ENCODE measurements at regions not wholly inside any gene's neighbourhood (a gene's known extent, or its start where the extent isn't known, plus 50 kb on each side); places are given as distances from the start of the nearest gene placed in this dataset.

GRCh38 chr2:883803-884748 lies 66.6 kb upstream of the SNTG2 start:
- H3K4me1 Mint-ChIP-seq, result peaks cover 2% of the 10 kb centered on the region

GRCh38 chr2:883260-883802 lies 67.3 kb upstream of the SNTG2 start:
- peaks cover 2% of the 10 kb centered on the region for H3K4me1 Mint-ChIP-seq
- no peaks in the 10 kb centered on the region for H3K9me3 Mint-ChIP-seq
- no peak overlapping the region for H3K27ac Mint-ChIP-seq
- H3K27me3 Mint-ChIP-seq, result peaks cover 22% of the 10 kb centered on the region
- no peaks in the 10 kb centered on the region for H3K36me3 Mint-ChIP-seq (ENCODE audit: low read depth)
- DNase-seq (no peak), ATAC-seq (no peak)
- no peak overlapping the region for H3K4me3 Mint-ChIP-seq

More at GRCh38 chr2:883803-884748, 66.6 kb upstream of the SNTG2 start:
- peaks cover 22% of the 10 kb centered on the region for H3K27me3 Mint-ChIP-seq
- no peaks in the 10 kb centered on the region for H3K9me3 Mint-ChIP-seq
- DNase-seq (no peak), ATAC-seq (no peak)
- H3K36me3 Mint-ChIP-seq (ENCODE audit: low read depth), result no peaks in the 10 kb centered on the region
- H3K4me3 Mint-ChIP-seq, result no peak overlapping the region
- no peak overlapping the region for H3K27ac Mint-ChIP-seq

- Mint-ChIP-seq H3K4me1 (peaks cover 2% of the 10 kb centered on the region), H3K27me3 (peaks cover 22% of the 10 kb centered on the region), H3K9me3 (no peaks in the 10 kb centered on the region), H3K4me3 (no peak overlapping the region), H3K36me3 (ENCODE audit: low read depth) (no peaks in the 10 kb centered on the region), H3K27ac (no peak overlapping the region)
- DNase-seq (no peak), ATAC-seq (peak; percentile 80)
These were observed 69.3 kb upstream of the SNTG2 start for GRCh38 chr2:881204-881918.

GRCh38 chr2:880201-880970 lies 70.3 kb upstream of the SNTG2 start:
- Mint-ChIP-seq H3K36me3 (ENCODE audit: low read depth) (no peaks in the 10 kb centered on the region), H3K9me3 (no peaks in the 10 kb centered on the region), H3K27me3 (peaks cover 22% of the 10 kb centered on the region), H3K27ac (no peak overlapping the region), H3K4me3 (no peak overlapping the region), H3K4me1 (peaks cover 2% of the 10 kb centered on the region)
- no peak for DNase-seq
- no peak for ATAC-seq

DNA sequence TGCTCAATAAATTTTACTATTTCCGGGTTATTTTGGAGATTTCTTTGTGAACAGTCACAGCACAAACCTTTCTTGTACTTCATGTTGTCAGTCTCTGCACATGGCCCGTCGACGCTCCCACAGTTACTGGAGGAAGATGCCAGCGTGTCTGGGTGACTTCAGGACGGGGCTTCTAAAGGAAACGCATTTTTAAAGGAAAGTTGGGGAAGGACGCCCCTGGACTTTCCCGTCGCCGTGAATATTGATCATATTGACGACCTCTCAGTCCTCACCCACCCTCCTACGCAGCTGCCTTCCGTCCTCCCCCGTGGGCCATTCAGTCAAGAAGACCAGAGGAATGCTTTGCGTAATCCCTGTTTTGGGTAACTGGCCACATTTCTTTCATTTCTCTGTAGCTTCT lies 71.1 kb upstream of the SNTG2 start:
- H3K4me1 Mint-ChIP-seq, result peaks cover 2% of the 10 kb centered on the region
- no peaks in the 10 kb centered on the region for H3K9me3 Mint-ChIP-seq
- H3K4me3 Mint-ChIP-seq, result no peak overlapping the region
- H3K27ac Mint-ChIP-seq, result no peak overlapping the region
- ATAC-seq (no peak), DNase-seq (no peak)
- H3K27me3 Mint-ChIP-seq, result peaks cover 16% of the 10 kb centered on the region
- no peaks in the 10 kb centered on the region for H3K36me3 Mint-ChIP-seq (ENCODE audit: low read depth)

- DNase-seq (no peak), ATAC-seq (no peak)
- no peaks in the 10 kb centered on the region for H3K36me3 Mint-ChIP-seq (ENCODE audit: low read depth)
- H3K9me3 Mint-ChIP-seq, result no peaks in the 10 kb centered on the region
- no peak overlapping the region for H3K4me3 Mint-ChIP-seq
- peaks cover 2% of the 10 kb centered on the region for H3K4me1 Mint-ChIP-seq
- peaks cover 14% of the 10 kb centered on the region for H3K27me3 Mint-ChIP-seq
- no peak overlapping the region for H3K27ac Mint-ChIP-seq
These were observed 72.3 kb upstream of the SNTG2 start for GRCh38 chr2:878245-878930.

DNA sequence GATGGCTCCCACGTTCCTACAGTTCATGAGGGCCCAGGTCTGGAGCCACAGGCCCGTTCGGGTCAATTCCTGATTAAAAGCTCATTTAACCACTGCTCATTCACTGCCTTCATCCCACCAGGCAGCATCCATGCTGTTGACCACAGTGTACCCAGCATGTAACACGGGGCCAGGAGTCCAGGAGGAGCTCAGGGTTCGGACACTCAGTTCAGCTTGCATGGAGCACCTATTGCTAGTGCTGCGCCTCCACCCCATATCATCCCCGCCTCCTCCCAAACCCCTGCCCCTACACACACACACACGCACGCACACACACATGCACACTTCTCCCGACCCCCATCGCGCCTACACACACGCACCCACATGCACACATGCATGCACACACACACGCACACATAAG lies 72.9 kb upstream of the SNTG2 start:
- ATAC-seq (no peak), DNase-seq (no peak)
- no peaks in the 10 kb centered on the region for H3K9me3 Mint-ChIP-seq
- peaks cover 2% of the 10 kb centered on the region for H3K4me1 Mint-ChIP-seq
- H3K27ac Mint-ChIP-seq, result no peak overlapping the region
- no peak overlapping the region for H3K4me3 Mint-ChIP-seq
- H3K27me3 Mint-ChIP-seq, result peaks cover 13% of the 10 kb centered on the region
- H3K36me3 Mint-ChIP-seq (ENCODE audit: low read depth), result no peaks in the 10 kb centered on the region

GRCh38 chr2:875687-876615 lies 74.7 kb upstream of the SNTG2 start:
- Mint-ChIP-seq H3K4me3 (no peak overlapping the region), H3K36me3 (ENCODE audit: low read depth) (no peaks in the 10 kb centered on the region), H3K9me3 (no peaks in the 10 kb centered on the region), H3K27me3 (peaks cover 11% of the 10 kb centered on the region), H3K27ac (no peak overlapping the region), H3K4me1 (peaks cover 2% of the 10 kb centered on the region)
- ATAC-seq (no peak), DNase-seq (no peak)

- ATAC-seq, result no peak
- no peak for DNase-seq
- no peaks in the 10 kb centered on the region for H3K9me3 Mint-ChIP-seq
These were observed 76.7 kb upstream of the SNTG2 start for GRCh38 chr2:873651-874580.

DNA sequence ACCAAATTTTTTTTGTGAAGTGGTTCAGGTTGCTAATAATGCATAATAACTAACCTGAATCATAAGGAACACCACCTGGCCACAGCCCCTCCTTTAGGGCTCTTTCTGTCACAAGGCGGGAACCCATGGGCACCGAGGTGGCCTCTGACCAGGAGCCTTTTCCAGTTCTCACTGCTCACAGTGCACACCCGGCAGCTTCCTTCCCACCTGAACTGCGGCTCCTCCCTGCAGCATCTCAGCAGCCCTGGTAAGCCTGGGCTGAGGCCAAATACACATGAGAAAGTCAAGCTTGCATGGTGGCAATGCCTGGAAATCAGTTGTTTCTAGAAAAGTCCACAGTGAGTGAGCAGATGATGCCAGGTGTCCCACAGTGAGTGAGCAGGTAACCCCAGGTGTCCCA lies 77.6 kb upstream of the SNTG2 start:
- no peak for ATAC-seq
- DNase-seq, result no peak
- H3K4me1 Mint-ChIP-seq, result peaks cover 2% of the 10 kb centered on the region
- H3K4me3 Mint-ChIP-seq, result no peak overlapping the region
- H3K9me3 Mint-ChIP-seq, result no peaks in the 10 kb centered on the region
- H3K27ac Mint-ChIP-seq, result no peak overlapping the region
- H3K36me3 Mint-ChIP-seq (ENCODE audit: low read depth), result no peaks in the 10 kb centered on the region
- H3K27me3 Mint-ChIP-seq, result peaks cover 7% of the 10 kb centered on the region

More at GRCh38 chr2:873651-874580, 76.7 kb upstream of the SNTG2 start:
- peaks cover 7% of the 10 kb centered on the region for H3K27me3 Mint-ChIP-seq
- H3K36me3 Mint-ChIP-seq (ENCODE audit: low read depth), result no peaks in the 10 kb centered on the region
- H3K27ac Mint-ChIP-seq, result no peak overlapping the region
- H3K4me3 Mint-ChIP-seq, result no peak overlapping the region
- peaks cover 2% of the 10 kb centered on the region for H3K4me1 Mint-ChIP-seq

DNA sequence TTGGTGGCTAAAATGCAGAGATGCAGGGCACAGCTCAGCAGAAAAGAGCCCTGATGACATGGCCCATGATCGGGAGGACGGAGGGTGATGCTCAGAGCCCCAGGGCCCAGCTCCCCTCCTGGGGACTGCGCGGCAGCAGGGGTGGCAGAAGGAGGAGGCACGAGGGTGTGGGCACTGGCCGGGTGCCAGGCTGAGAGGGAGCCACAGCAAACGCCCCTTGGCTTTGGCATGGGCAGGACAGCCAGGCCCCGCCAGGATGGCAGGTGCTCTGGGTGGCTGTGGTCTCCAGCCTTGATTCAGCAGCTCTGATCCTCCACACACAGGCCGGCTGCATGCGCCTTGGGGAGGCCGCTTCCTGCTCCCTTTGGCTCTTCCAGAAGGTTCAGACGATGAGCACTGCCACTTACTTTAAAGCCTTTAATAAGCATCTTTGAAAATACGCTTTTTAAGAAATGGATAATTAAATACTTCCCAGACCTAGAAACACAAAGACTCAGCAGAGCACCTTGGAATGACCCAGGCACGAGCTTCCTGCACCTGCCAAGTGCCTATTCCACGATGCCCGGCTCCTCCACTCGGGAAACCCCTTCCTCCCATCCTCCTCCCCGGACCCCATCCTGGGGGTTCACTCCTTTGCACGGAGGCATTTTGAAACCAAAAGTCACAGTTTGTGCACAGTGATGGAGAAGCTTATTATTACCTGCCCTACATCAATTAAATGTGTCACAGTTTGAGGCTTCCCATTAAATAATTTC lies 78.5 kb upstream of the SNTG2 start:
- Mint-ChIP-seq H3K27ac (no peak overlapping the region), H3K4me1 (peaks cover 2% of the 10 kb centered on the region), H3K9me3 (no peaks in the 10 kb centered on the region), H3K36me3 (ENCODE audit: low read depth) (no peaks in the 10 kb centered on the region), H3K27me3 (peaks cover 7% of the 10 kb centered on the region), H3K4me3 (no peak overlapping the region)
- DNase-seq (no peak), ATAC-seq (no peak)

Data from activated naive CD8-positive, alpha-beta T cell treated with anti-CD3 and anti-CD28 coated beads, Interleukin-2, amount 50 U/mL, for 24 hours (primary cell).